Mucosa of descending colon (tissue), 3 donors: ENCODE measurements at regions not wholly inside any gene's neighbourhood (a gene's known extent, or its start where the extent isn't known, plus 50 kb on each side); places are given as distances from the start of the nearest gene placed in this dataset.

ENCODE experiments used
- ATAC-seq: fragments of 200-7000 bp; cut with Tn5 transposase; one replicate; pipeline ENCODE4 v1.9.1; 2020; ENCODE audit warnings: mild to moderate bottlenecking, moderate library complexity
- DNase-seq, 3 donors: peaks; one replicate each; pipeline ENCODE4 v3.0.0-alpha.2; 2020
- H3K36me3 ChIP-seq: fragments of 200-600 bp; one replicate; pipeline ENCODE4 v1.8.0; 2021; ENCODE audit warnings: low read depth, mild to moderate bottlenecking
- H3K4me1 ChIP-seq: fragments of 200-600 bp; one replicate; pipeline ENCODE4 v1.8.0; 2021; ENCODE audit warnings: low read depth, mild to moderate bottlenecking
- H3K4me3 ChIP-seq: fragments of 200-600 bp; one replicate; pipeline ENCODE4 v1.8.0; 2021; ENCODE audit warnings: mild to moderate bottlenecking
- H3K9me3 ChIP-seq: fragments of 200-600 bp; one replicate; pipeline ENCODE4 v1.8.0; 2021; ENCODE audit warnings: mild to moderate bottlenecking
- CTCF ChIP-seq: fragments of 200-600 bp; IDR thresholded peaks from one replicate; pipeline ENCODE4 v1.8.0; 2022; ENCODE audit warnings: antibody characterized with exemption, mild to moderate bottlenecking
- intact Hi-C, 2 donors: fragments of 100-400 bp; cut with DNase I in 1 of 2; cut with micrococcal nuclease in 1 of 2; formaldehyde crosslinking; loops; one replicate each; pipeline versions ENCODE4 v1.11.0 to v1.11.1; 2022; cut with DNase I, micrococcal nuclease
- donor health status: DM: no; HTN: no; CAD: no; lungs with moderate emphysema.
- donor health status: DM: no; HTN: no; CAD: no.
- donor health status: DM: no; HTN: yes; CAD: no.

- intact Hi-C loops = no loop called here
- no peaks in the 10 kb centered on the region for H3K4me1 ChIP-seq
- H3K36me3 ChIP-seq = no peaks in the 10 kb centered on the region
- DNase-seq = no peak
- no peaks in the 10 kb centered on the region for H3K9me3 ChIP-seq
- no peak for ATAC-seq
- H3K4me3 ChIP-seq = no peak overlapping the region
- no peak for TF ChIP-seq CTCF
These were observed 258.7 kb upstream of the ADGRL4 start for GRCh38 chr1:79264975-79265818.

- no peak overlapping the region for H3K4me3 ChIP-seq
- DNase-seq (no peak), ATAC-seq (no peak)
- intact Hi-C loops = no loop called here
- no peak for TF ChIP-seq CTCF
- H3K4me1 ChIP-seq = no peaks in the 10 kb centered on the region
- H3K36me3 ChIP-seq = no peaks in the 10 kb centered on the region
- H3K9me3 ChIP-seq = no peaks in the 10 kb centered on the region
These were observed 257.8 kb upstream of the ADGRL4 start for GRCh38 chr1:79264285-79264684.

- H3K4me3 ChIP-seq = no peak overlapping the region
- H3K9me3 ChIP-seq = no peaks in the 10 kb centered on the region
- no peak for ATAC-seq
- intact Hi-C loops = no loop called here
- no peak for DNase-seq
- no peaks in the 10 kb centered on the region for H3K4me1 ChIP-seq
- no peak for TF ChIP-seq CTCF
- H3K36me3 ChIP-seq = no peaks in the 10 kb centered on the region
These were observed 256.3 kb upstream of the ADGRL4 start for GRCh38 chr1:79262745-79263258.

GRCh38 chr1:79259390-79260336, 253.1 kb upstream of the ADGRL4 start:
- no peaks in the 10 kb centered on the region for H3K36me3 ChIP-seq
- no peak for TF ChIP-seq CTCF

GRCh38 chr1:79255421-79255820, 248.9 kb upstream of the ADGRL4 start:
- TF ChIP-seq CTCF = no peak

More at GRCh38 chr1:79259390-79260336, 253.1 kb upstream of the ADGRL4 start:
- ATAC-seq (no peak), DNase-seq (no peak)
- intact Hi-C loops = no loop called here
- H3K9me3 ChIP-seq = no peaks in the 10 kb centered on the region
- H3K4me3 ChIP-seq = no peak overlapping the region
- no peaks in the 10 kb centered on the region for H3K4me1 ChIP-seq

More at GRCh38 chr1:79255421-79255820, 248.9 kb upstream of the ADGRL4 start:
- DNase-seq = no peak
- no peaks in the 10 kb centered on the region for H3K9me3 ChIP-seq
- H3K4me3 ChIP-seq = no peak overlapping the region
- ATAC-seq = no peak
- no peaks in the 10 kb centered on the region for H3K4me1 ChIP-seq
- intact Hi-C loops = no loop called here
- H3K36me3 ChIP-seq = no peaks in the 10 kb centered on the region
